Peyer's patch (tissue), 4 donors: ENCODE measurements at regions not wholly inside any gene's neighbourhood (a gene's known extent, or its start where the extent isn't known, plus 50 kb on each side); places are given as distances from the start of the nearest gene placed in this dataset.

Source experiments
- DNase-seq, 3 donors: peaks; one replicate each; pipeline ENCODE4 v3.0.0-alpha.2; 2017 to 2019
- H3K27ac ChIP-seq, 4 donors: fragments of 200-600 bp; sonication (generic); one replicate each; pipeline ENCODE4 v1.5.1; 2016 to 2019
- H3K27me3 ChIP-seq, 2 donors: fragments of 200-600 bp; sonication (generic); one replicate each; pipeline ENCODE4 v1.5.1; 2019
- H3K36me3 ChIP-seq, 3 donors: fragments of 200-600 bp; sonication (generic); one replicate each; pipeline ENCODE4 v1.5.1; 2016 to 2019
- H3K4me1 ChIP-seq, 4 donors: fragments of 200-600 bp; sonication (generic); one replicate each; pipeline ENCODE4 v1.5.1; 2016 to 2019
- H3K4me3 ChIP-seq, 4 donors: fragments of 200-600 bp; sonication (generic); 1 replicate in 3 of 4; 2 replicates in 1 of 4; pipeline ENCODE4 v1.5.1; 2016 to 2019; ENCODE audit warnings: mild to moderate bottlenecking in 1 of 4
- H3K9me3 ChIP-seq, 4 donors: fragments of 200-600 bp; sonication (generic); one replicate each; pipeline ENCODE4 v1.5.1; 2016 to 2019; ENCODE audit warnings: mild to moderate bottlenecking in 1 of 4
- CTCF ChIP-seq, 6 experiments: fragments of 450-650 bp in 4 of 6; fragments of 200-600 bp in 2 of 6; sonication (generic) in 1 of 6; IDR thresholded peaks; one replicate each; pipeline ENCODE4 v1.5.1; 2017 to 2019; ENCODE audit warnings: antibody characterized with exemption in 6 of 6, mild to moderate bottlenecking in 3 of 6, moderate library complexity in 1 of 6
- POLR2A ChIP-seq, 2 donors: fragments of 450-650 bp; IDR thresholded peaks; one replicate each; pipeline ENCODE4 v1.5.1; 2017; ENCODE audit warnings: antibody characterized with exemption in 2 of 2, mild to moderate bottlenecking in 2 of 2, moderate library complexity in 2 of 2

GRCh38 chr11:22473586-22473985 is 135.4 kb downstream of the SLC17A6 start:
- no peaks in the 10 kb centered on the region for H3K4me1 ChIP-seq
- H3K4me3 ChIP-seq = no peak overlapping the region
- H3K36me3 ChIP-seq = no peaks in the 10 kb centered on the region
- no peak for DNase-seq
- TF ChIP-seq POLR2A (IDR thresholded peaks at IDR 0.05) = no peak
- TF ChIP-seq CTCF (IDR thresholded peaks at IDR 0.05) = no peak
- H3K9me3 ChIP-seq = no peaks in the 10 kb centered on the region
- no peak overlapping the region for H3K27ac ChIP-seq
- H3K27me3 ChIP-seq = no peaks in the 10 kb centered on the region

DNA sequence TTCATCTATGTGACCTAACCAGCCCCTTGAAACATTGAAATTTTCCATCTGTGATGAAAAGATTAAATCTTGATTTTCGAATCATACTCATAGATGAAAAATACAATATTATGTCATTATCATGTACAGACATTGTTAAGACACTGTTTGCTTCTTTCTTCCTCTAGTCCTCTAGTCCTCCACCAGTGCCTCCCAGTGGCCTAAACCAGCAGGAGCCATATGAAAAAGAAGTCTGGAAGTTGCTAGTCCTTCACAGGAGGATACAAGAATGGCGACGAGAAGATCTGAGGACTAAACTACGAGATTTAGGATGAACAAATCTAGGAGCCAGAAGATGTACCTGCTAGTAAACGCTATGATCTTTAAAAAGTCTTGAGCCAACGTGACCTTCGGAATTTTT is 134.1 kb downstream of the SLC17A6 start:
- Histone ChIP-seq H3K4me1 (no peaks in the 10 kb centered on the region), H3K27me3 (no peaks in the 10 kb centered on the region), H3K9me3 (no peaks in the 10 kb centered on the region), H3K36me3 (no peaks in the 10 kb centered on the region), H3K4me3 (no peak overlapping the region), H3K27ac (no peak overlapping the region)
- TF ChIP-seq CTCF (IDR thresholded peaks at IDR 0.05) = no peak
- no peak for TF ChIP-seq POLR2A (IDR thresholded peaks at IDR 0.05)
- no peak for DNase-seq

DNA sequence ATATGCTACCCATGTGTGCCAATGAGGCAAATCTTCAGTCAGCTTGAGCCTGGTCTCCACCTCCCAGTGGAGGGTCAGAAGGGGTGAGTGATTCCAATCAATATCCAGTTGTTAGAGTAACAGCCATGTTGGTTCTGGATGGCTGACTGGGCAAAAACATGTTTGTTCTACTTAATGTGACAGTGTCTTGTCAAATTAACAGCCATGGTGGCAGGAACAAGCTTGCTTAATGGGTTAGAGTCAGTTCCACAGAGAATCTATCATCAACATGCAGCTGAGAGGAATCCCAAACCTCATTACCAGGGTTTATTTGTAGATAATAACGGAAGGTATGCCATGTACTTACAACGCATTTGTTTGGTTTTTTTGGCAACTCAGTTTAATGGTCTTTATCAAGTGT is 133.2 kb downstream of the SLC17A6 start:
- no peaks in the 10 kb centered on the region for H3K4me1 ChIP-seq
- H3K27ac ChIP-seq = no peak overlapping the region
- H3K36me3 ChIP-seq = no peaks in the 10 kb centered on the region
- no peak for TF ChIP-seq CTCF (IDR thresholded peaks at IDR 0.05)
- TF ChIP-seq POLR2A (IDR thresholded peaks at IDR 0.05) = no peak
- DNase-seq = no peak
- H3K4me3 ChIP-seq = no peak overlapping the region
- no peaks in the 10 kb centered on the region for H3K27me3 ChIP-seq
- no peaks in the 10 kb centered on the region for H3K9me3 ChIP-seq

- Histone ChIP-seq H3K36me3 (no peaks in the 10 kb centered on the region), H3K27me3 (no peaks in the 10 kb centered on the region), H3K27ac (no peak overlapping the region), H3K9me3 (no peaks in the 10 kb centered on the region), H3K4me3 (no peak overlapping the region), H3K4me1 (no peaks in the 10 kb centered on the region)
- no peak for DNase-seq
- TF ChIP-seq POLR2A (IDR thresholded peaks at IDR 0.05) (no peak), CTCF (IDR thresholded peaks at IDR 0.05) (no peak)
These were observed 129.6 kb downstream of the SLC17A6 start for GRCh38 chr11:22467741-22468140.

DNA sequence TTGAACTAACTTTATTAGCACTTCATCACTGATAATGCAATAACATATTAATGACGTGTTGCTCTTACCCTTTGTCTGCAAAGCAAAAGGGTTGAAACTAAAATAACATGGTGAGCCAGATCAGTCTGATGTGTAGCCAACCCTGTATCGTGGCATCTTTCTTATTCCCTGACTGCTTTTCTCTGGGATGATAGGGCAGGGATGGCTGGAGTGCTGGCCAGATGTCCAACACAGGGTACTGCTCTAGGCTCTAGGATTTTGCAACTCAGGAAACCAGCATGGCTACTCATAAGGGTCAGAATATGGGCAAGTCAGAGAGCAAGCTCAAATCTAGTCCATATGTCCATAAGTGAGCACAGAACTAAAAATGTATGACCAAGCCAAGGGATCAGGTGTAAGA is 129.1 kb downstream of the SLC17A6 start:
- no peaks in the 10 kb centered on the region for H3K4me1 ChIP-seq
- H3K9me3 ChIP-seq = no peaks in the 10 kb centered on the region

More for the DNA sequence above, 129.1 kb downstream of the SLC17A6 start:
- H3K27me3 ChIP-seq = no peaks in the 10 kb centered on the region
- no peaks in the 10 kb centered on the region for H3K36me3 ChIP-seq
- H3K27ac ChIP-seq = no peak overlapping the region
- H3K4me3 ChIP-seq = no peak overlapping the region
- TF ChIP-seq POLR2A (IDR thresholded peaks at IDR 0.05) = no peak
- no peak for TF ChIP-seq CTCF (IDR thresholded peaks at IDR 0.05)
- DNase-seq = no peak
